Sciatic nerve (tissue), 2 donors: ENCODE measurements at regions not wholly inside any gene's neighbourhood (a gene's known extent, or its start where the extent isn't known, plus 50 kb on each side); places are given as distances from the start of the nearest gene placed in this dataset.
"Not testable (repeated sequence)": the region's sequence is repeated elsewhere in the genome, so short reads cannot be mapped to it uniquely, and the experiment has no call there.

Source experiments
- ATAC-seq: fragments of 200-7000 bp; cut with Tn5 transposase; one replicate; pipeline ENCODE4 v1.9.1; 2020; ENCODE audit warnings: mild to moderate bottlenecking, moderate library complexity
- DNase-seq: peaks from one replicate; pipeline ENCODE4 v3.0.0-alpha.2; 2020; ENCODE audit warnings: low spot score
- intact Hi-C: fragments of 100-400 bp; cut with DNase I; formaldehyde crosslinking; loops from one replicate; pipeline ENCODE4 v1.14.2; 2022
- donor health status: DM: no; HTN: no; CAD: no.
- donor health status: DM: no; HTN: no; CAD: no.

DNA sequence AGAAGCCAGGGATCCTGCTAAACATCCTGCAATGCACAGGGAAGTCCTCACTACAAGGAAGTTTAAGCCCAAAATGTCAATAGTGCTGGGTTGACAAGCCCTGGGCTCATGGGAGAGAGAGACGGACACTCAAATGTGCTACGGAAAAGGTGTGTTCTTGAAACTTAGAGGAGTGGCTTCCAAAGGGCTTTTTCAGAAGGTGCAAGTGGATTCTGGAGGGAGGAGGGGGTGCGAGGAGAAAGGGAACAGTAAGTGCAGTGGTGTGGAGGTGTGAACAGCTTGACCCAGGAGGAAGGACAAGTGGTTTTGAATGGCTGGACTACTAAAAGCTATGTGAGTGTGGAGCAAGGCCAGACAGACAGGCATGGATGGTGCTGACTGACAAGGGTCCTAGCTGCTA is 50.4 kb upstream of the CECR2 start:
- DNase-seq (peak; percentile 7), ATAC-seq (no peak)
- intact Hi-C loops: no loop called here

DNA sequence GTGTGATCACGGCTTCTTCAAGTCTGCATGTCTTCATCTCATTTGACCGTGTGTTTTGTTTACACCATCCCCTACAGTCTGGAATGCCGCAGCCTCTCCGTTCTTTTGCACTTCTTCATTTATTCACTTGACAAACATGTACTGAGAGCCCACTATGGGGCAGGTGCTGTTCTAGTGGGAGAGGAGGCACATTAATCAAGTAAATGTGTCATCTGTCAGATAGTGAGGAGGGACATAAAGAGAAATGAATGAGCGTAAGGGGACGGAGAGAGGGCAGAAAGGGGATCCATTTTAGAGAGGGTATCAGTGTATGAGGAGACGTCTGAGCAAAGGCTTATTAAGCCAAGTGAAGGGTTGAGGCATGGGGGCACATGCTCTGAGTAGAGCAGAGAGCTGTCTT is 54.0 kb upstream of the CECR2 start:
- DNase-seq (no peak), ATAC-seq (no peak)
- intact Hi-C loops: no loop called here

DNA sequence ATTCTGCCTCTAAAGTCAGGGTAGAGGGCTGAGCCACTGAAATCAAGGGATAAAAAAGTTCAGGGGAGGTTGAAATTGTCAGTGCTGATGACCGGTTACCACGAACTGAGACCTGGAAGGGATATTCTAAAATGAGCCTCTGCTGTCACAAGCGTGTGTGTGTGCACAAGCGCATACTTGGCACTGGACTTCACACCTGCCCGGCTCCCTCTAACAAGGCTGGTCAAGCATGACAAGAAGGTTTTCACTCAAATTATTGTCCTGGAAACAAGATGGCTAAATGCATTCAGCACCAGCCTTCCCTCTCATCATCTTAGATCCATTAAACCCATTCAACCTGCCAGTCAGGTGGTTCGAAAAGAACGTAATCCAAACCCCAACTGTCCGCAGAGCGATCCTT is 54.8 kb upstream of the CECR2 start:
- DNase-seq: no peak
- intact Hi-C loops: no loop called here
- ATAC-seq: no peak

DNA sequence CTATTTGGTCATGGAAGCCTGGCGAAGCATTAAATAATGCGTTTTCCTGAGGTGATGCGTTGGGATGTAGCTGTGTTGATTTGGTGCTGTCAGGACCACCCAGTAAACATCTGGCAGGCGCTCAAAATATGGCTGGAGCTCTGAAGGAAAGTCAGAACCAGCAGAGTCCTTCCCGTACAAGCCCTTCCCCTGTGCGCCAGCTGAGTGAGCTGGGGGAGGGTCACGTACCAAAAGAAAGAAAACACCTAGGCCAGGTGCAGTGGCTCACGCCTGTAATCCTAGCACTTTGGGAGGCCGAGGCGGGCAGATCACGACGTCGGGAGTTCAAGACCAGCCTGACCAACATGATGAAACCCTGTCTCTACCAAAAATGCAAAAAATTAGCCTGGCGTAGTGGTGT is 55.6 kb upstream of the CECR2 start:
- intact Hi-C loops: no loop called here
- DNase-seq: no peak
- no peak for ATAC-seq

DNA sequence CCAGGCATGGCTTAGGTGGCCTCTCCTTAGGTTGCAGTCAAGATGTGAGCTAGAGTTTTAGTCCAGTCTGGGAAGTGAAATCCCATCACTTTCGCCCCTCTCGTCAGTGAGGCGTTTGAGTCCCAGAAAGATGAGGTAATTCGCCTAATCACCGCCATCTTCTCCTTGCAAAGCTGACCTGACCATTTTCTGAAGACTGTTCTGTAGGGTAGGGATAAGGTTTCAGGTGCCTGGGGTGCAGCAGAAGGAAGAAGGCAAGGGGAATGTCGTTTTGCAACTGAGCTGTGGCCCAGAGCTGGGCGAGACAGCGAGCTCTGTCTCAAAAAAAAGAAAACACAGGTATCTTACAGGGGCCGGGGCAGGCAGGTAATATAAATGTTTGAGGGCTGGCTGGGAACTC is 61.7 kb upstream of the CECR2 start:
- DNase-seq (peak; percentile 9), ATAC-seq (no peak)
- intact Hi-C loops: no loop called here

DNA sequence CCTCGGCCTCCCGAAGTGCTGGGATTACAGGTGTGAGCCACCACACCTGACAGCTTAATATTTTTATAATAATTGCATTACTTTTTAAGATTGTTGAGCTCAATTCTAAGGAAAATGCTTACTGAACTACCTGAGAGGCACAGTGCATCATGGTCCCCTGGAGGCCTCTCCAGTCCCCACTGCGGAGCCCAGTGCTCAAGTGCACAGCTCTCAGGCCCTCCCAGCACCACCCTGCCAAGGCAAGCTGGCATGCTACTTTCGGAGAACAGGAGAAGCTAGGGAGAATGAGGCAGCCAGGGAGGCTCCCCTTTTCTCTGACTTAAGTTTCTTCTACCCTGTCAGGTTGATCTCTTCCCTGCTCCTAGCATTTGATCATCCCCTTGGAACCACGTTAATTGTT is 64.2 kb upstream of the CECR2 start:
- intact Hi-C loops: no loop called here
- peak; percentile 14 for DNase-seq
- no peak for ATAC-seq

DNA sequence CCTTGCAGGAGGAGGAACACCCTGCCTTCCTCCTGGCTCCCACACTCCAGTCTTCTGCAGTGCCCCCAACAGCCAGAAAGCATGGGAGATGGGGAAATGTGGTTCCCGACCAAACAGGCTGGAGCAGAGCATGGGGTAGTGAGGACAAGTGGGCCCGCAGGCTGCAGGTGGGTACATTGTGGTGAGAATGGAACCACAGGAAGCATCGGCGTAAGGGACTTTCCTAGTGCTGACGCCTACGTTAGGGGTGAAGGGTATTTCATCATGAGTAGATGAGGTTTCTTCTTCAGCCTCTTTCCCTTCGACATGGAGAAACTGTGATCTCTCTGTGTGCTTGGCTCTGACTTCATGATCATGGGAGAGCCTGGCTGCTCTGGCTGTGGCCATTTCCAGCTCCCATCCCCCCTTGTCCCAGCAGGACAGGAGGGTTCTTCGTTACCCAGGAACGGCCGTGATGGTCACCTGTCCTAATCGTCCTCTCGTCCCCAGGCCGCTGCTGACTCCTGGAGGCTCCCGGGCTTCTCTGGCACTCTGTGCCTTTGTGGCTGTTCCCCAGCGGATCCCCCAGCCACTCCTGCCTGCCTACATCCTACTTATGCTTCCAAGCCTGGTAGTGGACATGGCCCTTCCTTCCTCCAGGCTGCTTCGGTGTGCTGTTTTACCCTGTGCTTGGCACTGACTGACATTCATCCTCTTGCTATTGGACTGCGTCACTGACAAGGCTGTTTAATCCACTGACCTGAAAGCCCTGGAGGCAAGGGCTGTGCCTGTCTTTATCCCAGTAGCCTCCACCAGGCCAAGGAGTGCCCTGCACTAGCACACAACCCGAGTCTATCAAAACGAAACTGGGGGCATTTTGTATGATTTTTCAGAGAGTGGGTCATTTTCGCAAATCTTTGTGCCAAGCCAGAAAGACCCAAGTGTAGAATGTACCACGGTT is 65.2 kb upstream of the CECR2 start:
- DNase-seq (peak; percentile 46), ATAC-seq (no peak)
- intact Hi-C loops: no loop called here

DNA sequence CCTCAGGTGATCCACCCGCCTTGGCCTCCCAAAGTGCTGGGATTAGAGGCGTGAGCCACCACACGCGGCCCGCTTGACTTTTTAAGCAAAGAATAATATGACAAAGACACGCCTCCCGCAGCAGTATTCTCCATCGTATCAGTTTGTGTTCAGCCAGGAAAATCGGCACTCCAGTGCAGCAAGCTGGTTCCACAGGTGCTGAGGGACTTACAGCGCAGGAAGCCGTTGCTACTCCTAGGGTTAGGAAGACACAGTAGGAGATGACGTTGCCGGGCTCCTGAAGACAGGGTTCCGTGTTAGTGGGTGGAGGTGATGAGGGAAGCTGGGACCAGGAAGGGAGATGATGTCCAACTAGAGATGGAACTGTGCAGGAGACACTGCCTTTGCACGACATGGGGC is 65.8 kb upstream of the CECR2 start:
- ATAC-seq: no peak
- DNase-seq: peak; percentile 25
- intact Hi-C loops: no loop called here

DNA sequence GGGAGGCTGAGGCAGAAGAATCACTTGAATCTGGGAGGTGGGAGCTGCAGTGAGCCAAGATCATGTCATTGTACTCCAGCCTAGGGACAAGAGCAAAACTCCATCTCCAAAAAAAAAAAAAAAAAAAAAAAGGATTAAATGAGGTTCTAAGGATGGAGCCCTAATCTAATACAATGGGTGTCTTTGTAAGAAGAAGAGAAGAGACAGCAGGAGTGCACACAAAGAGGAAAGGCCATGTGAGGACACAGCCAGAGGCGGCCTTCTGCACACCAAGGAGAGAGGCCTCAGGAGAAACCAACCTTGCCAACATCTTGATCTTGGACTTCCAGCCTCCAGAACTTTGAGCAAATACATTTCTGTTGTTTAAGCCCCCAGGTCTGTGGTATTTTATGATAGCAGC is 66.6 kb upstream of the CECR2 start:
- intact Hi-C loops: no loop called here
- DNase-seq (no peak), ATAC-seq (no peak)

DNA sequence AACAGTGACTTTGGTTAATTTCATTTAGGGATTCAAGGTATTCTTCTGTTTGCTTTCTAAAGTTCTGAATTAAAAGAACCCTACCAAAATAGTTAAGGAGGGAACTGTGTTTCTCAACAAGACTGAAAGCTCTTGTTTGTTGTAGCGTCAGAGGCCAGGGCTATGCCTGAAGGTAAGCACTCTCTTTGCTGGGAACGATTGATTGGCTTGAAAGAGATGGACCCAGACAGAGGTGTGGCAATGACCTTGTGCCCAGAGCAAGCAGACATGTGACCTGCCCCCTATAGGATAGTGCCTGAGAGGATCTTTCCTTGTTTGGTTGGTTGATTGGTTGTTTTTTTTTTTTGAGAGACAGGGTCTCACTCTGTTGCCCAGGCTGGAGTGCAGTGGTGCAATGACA is 68.3 kb upstream of the CECR2 start:
- peak; percentile 5 for DNase-seq
- intact Hi-C loops: no loop called here
- no peak for ATAC-seq

DNA sequence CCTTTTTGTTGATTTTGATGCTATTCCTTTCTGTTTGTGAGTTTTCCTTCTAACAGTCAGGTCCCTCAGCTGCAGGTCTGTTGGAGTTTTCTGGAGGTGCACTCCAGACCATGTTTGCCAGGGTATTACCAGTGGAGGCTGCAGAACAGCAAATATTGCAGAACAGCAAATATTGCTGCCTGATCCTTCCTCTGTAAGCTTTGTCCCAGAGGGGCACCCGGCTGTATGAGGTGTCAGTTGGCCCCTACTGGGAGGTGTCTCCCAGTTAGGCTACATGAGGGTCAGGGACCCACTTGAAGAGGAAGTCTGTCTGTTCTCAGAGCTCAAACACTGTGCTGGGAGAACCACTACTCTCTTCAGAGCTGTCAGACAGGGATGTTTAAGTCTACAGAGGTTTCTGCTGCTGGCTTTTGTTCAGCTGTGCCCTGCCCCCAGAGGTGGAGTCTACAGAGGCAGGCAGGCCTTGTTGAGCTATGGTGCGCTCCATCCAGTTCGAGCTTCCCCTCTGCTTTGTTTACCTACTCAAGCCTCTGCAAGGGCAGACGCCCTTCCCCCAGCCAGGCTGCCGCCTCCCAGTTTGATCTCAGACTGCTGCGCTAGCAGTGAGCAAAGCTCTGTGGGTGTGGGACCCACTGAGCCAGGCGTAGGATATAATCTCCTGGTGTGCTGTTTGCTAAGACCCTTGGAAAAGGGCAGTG is 70.3 kb upstream of the CECR2 start:
- intact Hi-C loops, ATAC-seq: not testable (repeated sequence)
- peak; percentile 18 for DNase-seq

DNA sequence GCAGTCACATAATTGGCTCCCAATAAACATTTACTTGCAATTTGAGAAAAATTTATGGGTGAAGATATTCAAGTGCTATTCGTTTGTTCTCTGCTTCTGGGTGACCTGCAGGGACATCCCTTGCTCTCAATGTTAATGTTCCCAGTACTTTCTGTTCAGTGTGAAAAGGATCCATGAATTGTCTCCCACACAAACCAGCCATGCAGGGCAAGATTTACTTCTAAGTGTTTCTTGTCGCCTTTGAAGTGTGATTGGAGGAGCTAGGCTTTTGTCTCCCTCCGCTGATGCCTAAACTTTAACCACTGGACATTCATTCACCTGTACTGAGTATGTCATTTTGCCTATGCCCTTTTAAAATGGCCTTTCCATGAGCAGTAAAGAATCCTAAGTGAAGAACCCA is 66.4 kb upstream of the ADA2 start:
- DNase-seq: no peak
- ATAC-seq: no peak
- intact Hi-C loops: no loop called here

DNA sequence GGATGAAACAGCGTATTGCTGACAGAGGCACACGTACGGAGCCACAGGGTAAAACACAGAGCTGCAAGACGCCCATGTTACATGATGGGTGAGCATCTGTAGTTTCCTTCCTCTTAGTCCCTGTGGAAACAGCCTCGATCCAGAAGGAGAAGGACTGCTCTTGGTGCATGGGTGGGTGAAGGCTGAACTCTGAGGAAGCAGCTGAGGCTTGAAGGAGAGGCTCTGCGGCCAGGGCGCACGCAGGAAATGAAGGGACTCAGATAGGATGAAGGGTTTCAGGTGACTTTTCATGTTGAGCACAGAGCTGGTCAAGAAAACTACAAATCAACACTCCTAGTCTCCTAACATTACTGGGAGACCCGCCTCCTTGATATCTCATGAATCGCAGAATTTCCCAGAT is 65.7 kb upstream of the ADA2 start:
- intact Hi-C loops: no loop called here
- ATAC-seq (no peak), DNase-seq (peak; percentile 17)

DNA sequence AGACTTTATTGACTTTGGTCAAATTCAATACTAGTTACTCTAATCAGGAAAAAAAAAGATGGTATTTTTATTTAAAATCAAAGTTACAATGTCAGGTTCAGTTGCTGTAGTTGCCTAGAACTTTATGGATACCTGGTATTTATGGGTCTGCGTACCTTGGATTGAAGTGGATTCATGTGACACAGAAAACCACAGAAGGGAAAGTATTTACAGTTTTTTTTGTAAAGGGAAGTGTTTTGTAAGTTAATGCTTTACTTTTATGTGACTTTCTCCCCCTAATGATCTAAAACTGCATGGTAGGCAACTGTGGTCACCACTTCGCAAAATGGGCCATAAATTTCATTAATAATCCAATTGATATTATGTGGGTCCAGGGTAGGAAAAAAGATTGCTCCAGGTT is 65.2 kb upstream of the ADA2 start:
- DNase-seq (no peak), ATAC-seq (no peak)
- intact Hi-C loops: no loop called here

DNA sequence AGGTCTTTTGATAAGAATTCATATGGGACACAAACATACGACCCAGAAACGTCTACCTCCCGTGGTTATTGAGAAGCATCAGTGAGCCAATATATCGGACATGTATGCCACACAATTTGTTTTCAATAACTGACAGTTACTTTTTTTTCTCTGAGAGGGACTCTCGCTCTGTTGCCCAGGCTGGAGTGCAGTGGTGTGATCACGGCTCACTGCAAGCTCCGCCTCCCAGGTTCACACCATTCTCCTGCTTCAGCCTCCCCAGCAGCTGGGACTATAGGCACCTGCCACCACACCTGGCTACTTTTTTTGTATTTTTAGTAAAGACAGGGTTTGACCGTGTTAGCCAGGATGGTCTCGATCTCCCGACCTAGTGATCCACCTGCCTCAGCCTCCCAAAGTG is 64.6 kb upstream of the ADA2 start:
- peak; percentile 17 for DNase-seq
- intact Hi-C loops, ATAC-seq: not testable (repeated sequence)

DNA sequence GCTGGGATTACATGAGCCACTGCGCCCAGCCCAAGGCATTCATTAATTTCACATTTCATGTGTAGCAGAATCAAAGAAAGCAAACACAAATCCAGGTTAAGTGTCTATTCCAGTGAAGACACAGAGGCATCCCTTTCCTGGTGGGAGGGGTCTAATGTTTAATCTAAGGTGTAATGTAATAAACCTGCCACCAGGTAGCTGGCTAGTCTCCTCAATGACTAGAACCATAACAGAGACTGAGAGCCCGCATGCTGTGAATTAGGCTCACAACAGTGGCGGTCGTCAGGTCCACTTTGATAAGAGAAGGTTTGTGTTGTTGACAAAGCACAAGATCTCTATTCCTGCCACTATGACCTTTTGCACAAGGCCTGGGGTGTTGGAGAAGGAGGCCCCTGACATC is 64.2 kb upstream of the ADA2 start:
- ATAC-seq (no peak), DNase-seq (peak; percentile 28)

DNA sequence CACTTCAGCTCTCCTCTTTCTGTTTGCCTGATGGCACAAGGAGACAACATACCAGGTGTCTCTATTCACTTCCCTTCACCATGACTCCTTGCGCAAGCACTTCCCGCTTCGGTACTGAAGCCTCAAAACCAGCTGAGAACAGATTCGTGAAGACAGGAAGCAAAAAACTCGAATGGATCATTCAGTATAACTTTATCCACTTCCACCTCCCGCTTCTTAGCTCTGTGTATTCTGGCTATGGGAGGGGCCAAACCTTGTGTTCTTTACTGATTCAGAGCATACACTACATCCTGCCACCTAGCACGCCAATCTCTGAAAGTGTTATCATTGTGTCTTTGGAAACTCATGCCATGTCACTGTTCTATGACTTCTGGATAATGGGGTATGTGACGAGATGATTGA is 62.2 kb upstream of the ADA2 start:
- intact Hi-C loops: no loop called here
- no peak for ATAC-seq
- peak; percentile 19 for DNase-seq

More for the DNA sequence above, 64.2 kb upstream of the ADA2 start:
- intact Hi-C loops: no loop called here

DNA sequence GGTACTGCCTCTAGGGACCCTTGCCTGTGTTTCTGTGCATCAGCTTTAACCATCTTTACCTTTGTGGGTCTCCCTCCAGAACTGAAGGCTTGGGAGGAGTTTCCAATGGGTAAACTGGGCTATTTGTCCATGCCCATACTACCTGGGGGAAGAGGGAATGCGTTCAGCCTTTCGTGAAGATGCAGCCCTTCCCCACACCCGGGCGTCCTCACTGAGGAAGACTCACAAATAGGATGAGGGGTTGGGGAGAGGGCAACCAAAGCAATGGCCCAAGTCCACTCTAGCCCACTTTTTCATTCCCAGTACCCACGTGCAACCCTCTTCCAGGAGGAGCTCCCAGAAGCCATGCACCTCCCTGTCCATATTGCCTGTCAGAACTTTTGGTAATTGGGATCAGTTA is 61.8 kb upstream of the ADA2 start:
- DNase-seq: peak; percentile 21
- ATAC-seq: no peak
- intact Hi-C loops: no loop called here

DNA sequence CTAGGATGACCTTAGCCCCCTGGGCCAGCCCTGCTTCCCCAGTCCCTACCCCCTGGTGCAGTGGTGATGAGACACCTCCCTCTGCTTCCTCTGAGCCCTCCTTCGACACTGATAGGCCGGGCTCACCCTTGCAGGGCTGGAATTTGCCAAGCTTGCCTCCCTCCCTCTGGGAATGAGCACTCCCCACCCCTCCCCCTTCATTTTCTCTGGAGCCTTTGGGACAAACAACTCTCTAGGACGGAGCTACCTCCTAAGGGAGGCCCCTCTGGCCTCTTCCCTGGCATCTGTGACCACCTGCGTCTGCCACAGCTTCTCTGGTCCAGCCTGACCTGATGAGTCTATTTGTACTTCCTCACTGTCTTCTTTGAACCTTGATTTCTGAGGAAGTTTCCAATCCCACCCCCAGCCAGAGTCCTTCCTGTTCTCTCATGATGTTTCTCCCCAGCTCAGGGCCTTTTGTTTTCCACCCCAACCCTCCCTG is 53.3 kb upstream of the ADA2 start:
- DNase-seq (peak; percentile 44), ATAC-seq (no peak)
- intact Hi-C loops: no loop called here

DNA sequence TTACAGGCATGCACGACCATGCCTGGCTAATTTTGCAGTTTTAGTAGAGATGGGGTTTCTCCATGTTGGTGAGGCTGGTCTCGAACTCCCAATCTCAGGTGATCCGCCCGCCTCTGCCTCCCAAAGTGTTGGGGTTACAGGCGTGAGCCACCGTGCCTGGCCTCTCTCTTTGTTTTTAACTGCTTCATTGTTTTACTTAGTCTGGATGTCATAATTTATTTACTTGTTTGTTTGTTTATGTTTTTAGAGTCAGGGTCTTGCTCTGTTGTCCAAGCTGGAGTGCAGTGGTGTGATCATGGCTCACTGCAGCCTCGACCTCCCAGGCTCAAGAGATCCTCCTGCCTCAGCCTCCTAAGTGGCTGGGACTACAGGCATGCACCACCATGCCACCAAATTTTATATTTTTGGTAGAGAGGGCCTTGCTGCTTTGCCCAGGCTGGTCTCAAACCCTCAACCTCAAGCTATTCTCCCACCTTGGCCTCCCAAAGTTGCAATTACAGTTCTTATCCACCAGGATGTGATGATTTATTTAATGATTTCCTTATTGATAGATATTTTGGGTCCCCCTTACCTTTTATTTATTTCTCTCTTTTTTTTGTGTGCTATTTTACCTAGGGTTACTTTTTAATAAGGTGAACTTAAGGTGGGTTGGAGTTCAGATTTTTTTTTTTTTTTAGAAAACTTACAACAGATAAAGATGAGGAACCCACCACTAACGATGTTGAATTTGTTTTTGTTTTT is 52.6 kb upstream of the ADA2 start:
- intact Hi-C loops: no loop called here
- DNase-seq: no peak
- no peak for ATAC-seq
